A673 (cell line): ENCODE measurements at regions not wholly inside any gene's neighbourhood (a gene's known extent, or its start where the extent isn't known, plus 50 kb on each side); places are given as distances from the start of the nearest gene placed in this dataset.

ENCODE experiments used
- EZH2 ChIP-seq: fragments of 200-600 bp; sonication (generic); IDR thresholded peaks from 2 replicates; pipeline ENCODE4 v1.6.1; 2017; ENCODE audit warnings: borderline replicate concordance, low read depth, mild to moderate bottlenecking, mixed read lengths, antibody characterized with exemption, low read length; ENCODE audit not compliant: poor library complexity, severe bottlenecking
- TF ChIP-seq, protein P1 (sequence below): fragments of 300-800, 200-600 bp; sonication (generic); conservative IDR thresholded peaks from 2 replicates; pipeline ENCODE4 v1.5.1; 2017; ENCODE audit warnings: low read depth, mild to moderate bottlenecking, antibody characterized with exemption, low read length, moderate library complexity, mixed read lengths

DNA sequence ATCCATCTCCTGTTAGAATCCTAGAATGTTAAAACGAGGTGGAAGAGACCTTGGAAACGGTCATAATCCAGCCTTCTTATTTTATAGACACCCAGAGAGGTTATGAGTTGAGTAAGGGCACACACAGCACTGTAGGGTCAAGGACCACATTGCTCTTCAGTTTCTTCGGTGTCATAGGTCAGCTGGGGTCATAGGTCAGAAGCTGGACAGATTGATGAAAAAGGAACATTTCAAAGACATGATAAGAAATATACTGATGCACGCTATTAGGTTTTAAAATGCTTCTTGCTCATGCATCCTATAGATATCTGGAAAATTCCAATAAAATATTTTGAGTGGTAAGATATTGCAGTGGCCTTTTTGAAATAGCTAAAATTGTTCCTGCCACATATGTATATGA, 60.0 kb upstream of the BMS1 start:
- no peak for TF ChIP-seq EZH2
- TF ChIP-seq, protein P1, sequence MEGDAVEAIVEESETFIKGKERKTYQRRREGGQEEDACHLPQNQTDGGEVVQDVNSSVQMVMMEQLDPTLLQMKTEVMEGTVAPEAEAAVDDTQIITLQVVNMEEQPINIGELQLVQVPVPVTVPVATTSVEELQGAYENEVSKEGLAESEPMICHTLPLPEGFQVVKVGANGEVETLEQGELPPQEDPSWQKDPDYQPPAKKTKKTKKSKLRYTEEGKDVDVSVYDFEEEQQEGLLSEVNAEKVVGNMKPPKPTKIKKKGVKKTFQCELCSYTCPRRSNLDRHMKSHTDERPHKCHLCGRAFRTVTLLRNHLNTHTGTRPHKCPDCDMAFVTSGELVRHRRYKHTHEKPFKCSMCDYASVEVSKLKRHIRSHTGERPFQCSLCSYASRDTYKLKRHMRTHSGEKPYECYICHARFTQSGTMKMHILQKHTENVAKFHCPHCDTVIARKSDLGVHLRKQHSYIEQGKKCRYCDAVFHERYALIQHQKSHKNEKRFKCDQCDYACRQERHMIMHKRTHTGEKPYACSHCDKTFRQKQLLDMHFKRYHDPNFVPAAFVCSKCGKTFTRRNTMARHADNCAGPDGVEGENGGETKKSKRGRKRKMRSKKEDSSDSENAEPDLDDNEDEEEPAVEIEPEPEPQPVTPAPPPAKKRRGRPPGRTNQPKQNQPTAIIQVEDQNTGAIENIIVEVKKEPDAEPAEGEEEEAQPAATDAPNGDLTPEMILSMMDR, result no peak
